Iris pigment epithelial cell (primary cell): ENCODE measurements at regions not wholly inside any gene's neighbourhood (a gene's known extent, or its start where the extent isn't known, plus 50 kb on each side); places are given as distances from the start of the nearest gene placed in this dataset.

Experiments
- DNase-seq: peaks from one replicate; pipeline ENCODE4 v3.0.0-alpha.2; 2011; ENCODE audit warnings: low read depth

DNA sequence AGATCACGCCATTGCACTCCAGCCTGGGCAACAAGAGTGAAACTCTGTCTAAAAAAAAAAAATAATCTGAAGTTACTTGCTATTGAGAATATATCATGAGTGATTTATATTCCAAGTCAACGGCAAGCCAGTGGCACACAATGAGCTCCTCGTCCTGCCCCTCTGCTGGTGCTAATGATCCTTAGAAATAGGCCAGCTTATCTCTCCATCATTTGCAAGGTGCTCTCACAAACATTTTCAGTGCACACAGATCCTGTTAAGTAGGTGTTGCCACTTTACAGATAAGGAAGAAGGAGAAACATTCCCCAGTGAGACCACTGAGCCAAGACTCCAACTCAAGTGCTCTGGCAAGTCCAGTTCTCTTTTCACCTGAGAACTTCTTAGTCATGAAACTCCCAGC lies 91.3 kb upstream of the GPR45 start:
- no peak for DNase-seq

DNA sequence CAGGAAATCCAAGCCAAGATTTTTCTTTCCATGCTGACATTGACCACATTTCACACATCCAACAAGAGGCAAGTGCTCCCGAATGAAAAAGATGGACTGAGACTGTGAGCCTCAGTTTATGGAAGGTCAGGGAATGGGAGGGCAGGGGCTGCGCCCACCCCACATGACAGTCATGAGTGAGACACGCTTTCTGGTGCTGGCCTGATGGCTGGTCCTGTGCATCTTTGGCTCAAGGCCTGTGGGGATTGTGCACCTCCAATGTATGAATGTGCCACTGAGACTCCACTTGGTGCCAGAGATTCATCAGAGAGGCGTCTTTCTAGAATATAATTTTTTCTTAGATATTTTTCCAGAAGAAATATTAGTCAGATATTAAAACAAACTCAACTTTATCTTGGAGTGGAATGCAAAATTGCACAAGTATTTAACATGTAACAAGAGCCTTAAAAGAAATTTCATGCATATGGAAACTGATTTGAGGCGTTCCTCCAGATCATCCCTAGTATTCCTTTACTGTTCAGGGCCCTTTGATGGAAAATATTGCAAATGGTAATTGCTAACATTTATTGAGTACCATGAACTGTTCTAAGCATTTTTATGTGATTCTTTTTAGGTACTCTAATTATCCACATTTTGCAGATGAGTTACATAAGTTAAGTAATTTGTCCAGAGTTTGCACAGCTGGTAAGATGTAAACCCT lies 87.3 kb upstream of the GPR45 start:
- no peak for DNase-seq

DNA sequence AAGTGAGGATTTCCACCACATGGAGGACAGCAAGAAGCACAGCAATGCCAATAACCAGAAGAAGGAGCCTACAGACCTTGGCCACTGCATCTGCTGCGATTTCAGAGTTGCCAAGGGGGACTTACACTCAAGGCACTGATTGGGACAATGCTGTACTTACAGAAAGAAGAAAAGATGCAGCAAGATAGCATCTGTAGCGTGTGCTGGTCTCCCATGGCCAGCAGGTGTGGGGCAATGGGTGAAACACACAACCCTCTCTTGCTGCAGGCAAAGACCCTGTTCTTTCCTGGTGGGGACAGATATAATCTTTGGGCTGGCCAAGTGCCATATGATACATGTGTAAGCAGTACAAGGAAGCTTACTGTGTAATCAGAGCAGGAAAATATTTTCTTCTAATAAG lies 85.4 kb upstream of the GPR45 start:
- no peak for DNase-seq

DNA sequence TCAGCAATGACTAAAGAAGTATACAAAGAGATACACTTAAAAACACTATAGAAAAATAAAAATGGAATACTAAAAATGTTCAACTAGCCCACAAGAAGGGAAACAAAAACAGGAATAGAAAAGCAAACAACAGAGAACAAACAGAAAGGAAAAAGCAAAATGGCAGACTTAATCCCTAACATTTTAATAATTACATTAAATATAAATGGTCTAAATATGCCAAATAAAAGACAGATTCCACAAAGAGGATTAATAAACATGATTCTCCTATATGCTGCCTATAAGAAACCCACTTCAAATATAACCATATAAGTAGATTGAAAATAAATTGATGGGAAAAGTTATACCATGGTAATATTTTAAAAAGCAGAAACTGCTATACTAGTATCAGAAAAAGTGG lies 83.5 kb upstream of the GPR45 start:
- DNase-seq = no peak

DNA sequence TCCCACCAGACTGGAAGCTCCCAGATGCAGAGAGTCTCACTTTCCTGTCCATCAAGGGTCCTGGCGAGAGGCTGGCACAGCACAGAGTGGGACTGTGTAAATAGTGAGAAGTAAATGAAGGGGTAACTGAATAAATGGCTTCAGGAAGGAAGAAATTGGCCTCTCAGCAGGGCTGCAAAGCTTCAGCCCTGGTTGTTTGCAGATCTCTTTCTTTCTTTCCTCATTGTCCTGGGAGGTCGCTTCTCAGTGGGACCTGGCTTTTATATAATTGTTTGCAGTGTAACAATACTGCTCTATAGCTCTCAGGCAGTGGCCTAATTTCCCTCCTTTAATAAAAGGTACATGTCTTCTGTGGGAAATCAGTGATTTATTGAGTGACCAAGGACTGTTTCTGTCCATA lies 74.9 kb upstream of the GPR45 start:
- no peak for DNase-seq

DNA sequence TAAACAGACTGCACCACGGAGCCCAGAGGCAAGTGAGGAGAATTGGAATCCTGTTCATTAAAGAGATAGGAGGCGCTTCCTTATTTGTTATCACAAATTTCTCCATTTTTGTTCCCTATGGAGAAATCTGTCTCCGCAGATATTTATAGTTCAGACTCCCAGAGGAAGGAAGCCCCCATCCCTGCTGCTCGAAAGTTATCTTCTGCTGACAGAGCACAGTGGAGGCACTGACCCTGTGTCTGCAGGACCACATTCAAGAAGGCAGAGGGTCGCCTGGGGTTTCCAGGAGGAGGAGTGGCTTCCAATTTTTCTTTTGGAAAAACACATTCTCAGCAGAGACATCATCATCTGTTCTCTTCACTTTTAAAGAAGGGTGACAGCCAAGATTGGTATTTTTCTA lies 73.0 kb upstream of the GPR45 start:
- no peak for DNase-seq

DNA sequence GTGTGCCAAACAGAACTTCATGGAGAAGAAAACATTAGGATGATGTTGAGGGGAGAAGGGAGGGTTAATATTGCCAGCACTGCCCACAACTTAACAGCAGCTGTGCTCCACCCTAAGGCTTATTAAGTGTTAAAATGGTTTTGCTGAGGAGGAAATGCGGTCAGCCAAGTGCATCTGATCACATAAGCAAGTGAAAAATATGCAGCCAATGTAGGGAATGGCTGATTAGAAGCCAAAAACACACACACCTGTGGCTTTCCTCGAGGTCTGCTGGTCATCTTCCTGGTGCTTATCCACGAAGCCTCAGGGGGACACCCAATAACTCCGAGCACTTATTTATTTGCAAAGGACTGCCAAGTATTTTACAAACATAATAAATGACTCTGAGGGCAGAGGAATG lies 66.3 kb upstream of the GPR45 start:
- DNase-seq = no peak

DNA sequence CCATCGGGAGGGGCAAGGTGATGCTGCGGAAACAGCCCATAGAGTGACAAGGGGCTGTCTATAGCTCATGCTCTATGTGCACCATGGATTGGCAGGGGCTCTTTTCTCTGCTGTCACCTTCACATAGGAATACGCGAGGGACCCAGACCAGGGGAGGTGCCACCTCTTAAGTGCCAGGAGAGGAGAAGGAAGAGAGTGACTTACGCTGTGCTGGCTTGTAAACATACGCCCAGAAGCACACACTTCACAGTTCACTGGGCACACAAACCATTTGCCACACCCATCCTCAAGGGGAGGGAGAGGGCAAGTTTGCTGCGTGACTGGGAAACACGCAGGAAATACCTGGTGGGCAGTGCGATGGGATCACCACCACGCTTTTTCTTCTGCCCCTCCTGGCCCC lies 65.1 kb upstream of the GPR45 start:
- DNase-seq = no peak

DNA sequence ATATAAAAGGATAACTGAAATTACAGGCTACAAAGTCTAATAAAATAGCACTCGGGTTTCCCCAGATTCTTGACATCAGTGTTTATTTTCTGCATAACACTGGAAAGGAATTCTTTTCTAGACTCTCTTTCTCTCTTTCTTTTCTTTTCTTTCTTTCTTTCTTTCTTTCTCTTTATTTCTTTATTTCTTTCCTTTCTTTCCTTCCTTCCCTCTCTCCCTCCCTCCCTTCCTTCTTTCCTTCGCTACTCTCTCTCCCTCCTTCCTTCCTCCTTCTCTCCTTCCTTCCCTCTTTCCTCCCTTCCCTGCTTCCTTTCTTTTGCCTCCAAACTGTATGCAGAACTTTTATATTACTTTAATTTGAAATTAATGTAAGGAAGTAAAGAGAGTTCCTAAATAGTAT lies 64.5 kb upstream of the GPR45 start:
- no peak for DNase-seq

DNA sequence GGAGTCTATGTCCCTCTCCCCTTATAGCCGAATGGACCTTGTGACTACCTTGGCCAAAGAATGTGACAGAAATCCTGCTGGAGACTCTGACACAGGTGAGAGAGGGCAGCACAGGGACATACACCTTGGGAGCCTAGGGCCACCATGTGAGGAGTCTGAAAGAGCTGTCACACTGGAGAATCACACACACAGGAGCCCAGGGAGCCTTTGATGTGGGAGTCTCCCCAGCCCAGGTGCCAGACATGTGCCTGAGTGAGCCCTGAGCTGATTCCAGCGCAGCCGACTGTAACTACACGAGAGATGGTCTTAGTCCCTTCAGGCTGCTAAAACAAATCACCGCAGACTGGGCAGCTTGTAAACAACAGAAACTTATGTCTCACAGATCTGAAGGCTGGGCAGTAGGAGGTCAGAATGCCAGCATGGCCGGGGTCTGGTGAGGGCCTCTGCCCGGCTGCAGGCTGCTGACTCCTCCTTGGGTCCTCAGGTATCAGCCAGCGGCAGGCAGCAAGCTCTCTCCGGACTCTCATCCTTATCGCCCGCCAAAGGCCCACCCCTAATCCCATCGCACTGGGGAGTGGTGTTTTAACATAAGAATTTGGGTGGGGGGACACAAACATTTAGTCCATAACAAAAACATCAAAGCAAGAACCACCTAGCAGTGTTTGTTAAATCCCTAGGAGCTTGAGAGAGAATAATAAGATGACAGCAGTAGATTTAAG lies 63.8 kb upstream of the GPR45 start:
- DNase-seq = no peak

DNA sequence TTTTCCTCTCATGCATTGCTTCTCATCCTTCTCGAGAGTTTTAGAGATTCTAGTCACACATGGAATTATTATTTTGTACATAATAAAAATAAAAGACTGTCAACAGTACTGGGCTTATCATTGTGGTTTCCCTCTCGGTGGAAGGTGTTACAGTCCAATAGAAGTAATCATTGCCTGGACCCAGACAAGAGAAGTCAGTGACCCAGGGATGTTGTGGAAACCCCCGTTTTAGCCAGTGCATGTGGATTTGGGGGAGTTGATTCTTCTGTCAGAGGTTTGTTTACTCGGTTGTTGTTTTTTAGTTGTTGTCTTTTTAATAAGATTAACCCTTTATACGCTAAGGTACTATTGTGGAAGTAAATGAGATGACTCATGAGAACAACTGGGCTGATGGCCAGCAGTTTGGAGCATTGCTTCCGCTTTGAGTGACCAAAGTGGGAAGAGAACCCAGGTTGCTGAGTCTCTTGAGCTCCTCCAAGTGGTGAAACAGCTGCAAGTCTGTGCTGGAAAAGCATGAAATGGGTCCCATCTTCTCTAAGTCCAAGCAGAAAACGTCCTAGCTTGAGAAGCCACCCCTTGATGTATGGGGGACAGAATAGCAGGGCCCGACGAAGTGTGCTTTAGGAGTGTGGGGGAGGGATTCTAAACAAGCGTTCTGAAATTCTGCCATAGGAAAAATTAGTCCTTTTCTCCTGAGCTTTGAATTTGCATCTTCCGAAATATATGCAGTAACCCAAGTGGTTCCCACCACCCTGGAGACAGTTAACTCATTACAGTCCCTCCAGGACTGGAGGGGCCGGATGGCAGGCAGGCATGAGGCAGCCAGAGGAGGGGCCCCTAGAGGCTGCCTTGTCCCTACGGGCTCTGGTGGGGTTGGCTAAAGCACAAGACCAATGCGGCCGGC lies 61.8 kb upstream of the GPR45 start:
- DNase-seq = peak; percentile 89

DNA sequence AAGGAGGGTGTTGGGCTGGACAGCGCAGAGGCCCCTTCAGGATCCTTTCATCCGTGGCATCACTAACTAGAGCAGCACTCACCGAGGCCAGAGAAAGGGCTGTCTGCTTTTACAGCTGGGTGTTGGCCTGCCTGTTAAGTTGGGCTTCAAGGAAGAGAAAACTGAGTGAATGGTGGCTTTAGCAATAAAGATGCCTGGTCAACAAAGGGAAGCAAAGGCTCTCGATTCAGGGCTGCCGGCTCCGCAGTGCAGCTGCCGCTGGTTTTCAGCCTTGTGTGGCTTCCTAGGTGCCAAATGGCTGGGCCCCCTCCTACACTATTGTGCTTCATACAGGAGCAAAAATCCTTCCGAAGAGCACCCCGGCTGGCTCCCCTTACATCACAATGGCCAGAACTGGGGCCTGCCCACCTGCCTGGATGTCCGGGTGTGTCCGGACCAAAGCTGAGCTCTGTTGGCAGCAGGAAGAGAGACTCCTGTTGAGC lies 61.0 kb upstream of the GPR45 start:
- DNase-seq = no peak

DNA sequence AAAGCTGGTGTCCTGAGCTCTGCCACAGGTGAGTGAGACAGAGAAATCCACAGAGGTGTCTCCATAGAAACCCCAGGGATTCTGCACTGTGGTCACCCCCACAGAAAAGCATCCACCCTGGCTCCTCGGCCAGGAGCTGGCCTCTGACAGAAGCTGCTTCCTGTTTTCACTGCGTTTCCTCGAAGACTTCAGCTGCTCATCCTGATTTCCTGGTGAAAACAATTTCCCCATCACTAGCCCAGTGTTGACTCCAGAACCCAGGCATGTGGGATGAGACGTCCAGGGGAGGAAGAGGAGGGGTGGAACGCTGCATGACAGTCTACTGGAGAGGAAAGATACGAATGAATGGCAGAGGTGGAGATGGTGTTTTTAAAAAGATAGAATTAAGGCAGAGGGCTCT lies 60.3 kb upstream of the GPR45 start:
- no peak for DNase-seq

DNA sequence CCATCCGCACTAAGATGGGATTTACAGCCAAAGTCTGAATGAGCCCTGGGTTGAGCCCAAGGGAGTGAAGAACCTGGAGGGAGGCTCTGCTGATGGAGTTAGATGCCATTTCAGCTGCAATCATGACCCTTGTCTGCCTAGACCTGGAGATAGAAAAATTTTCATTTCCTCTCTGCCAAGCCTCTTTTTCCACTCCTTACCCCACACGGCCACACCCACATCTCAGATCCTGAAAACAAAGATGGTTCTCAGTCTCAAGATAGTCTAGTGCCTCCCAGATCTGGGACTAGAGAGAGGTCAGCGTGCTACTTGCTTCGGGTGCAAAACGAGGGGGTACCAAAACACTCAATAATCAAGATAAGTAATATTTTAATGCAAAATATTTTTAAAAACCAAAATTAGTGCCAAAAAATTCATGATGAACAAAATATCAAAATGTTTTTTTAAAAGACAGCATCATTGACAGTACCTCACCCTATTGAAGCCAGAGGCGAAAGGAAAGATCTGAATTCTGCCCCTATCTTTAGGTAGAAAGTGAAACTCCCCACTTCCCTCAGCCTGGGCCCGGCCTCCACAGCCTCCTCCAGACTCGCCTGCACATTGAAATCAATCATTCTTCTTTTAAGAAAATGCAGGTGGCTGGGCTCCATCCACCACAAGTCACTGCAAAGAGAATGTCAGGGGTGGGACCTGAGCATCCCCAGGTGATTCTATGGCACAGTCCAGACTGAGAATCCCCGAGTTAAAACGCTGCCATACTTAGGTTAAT lies 57.8 kb upstream of the GPR45 start:
- no peak for DNase-seq

DNA sequence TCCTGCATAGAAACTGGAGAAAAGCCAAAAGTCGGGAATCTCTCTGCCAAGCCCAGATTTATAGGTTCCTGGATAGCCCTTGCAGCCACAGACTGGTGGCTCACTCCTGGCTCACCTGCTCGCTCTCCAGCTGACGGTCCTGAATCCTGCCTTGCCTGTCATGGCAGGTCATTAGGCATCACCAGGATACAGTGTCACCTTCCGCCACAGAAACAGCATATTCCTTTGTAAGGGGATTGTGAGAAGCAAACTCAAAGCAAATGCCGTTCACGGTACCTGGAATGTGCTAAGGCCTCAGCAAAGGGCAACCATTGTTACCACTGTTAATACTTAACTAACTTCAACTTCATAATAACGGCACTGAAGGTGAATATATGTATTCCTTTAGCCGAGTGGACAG lies 57.1 kb upstream of the GPR45 start:
- no peak for DNase-seq

DNA sequence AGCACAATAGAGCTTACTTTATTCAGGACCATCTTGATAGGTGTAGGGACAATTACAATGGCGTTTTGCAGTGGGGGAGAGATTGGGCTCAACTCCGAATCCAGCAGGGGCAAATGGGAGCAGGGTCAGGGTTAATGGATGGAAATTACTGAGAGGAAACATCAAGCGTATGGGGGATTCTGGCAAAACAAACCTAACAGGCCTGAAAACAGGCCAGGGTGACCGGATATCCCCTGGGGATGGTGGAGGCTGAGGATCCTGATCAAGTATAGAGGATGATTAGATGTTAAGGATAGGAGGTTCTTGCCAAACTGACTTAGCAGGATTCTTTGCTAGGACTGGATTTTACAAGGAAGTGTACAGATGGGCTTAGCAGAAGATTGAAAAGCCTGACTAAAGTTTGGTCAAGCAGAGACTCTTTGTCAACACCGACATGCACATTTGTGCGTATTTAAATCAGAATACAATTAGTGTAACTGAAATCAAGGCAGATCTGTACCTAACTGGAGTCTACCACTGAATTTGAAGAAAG lies 54.5 kb upstream of the GPR45 start:
- no peak for DNase-seq

DNA sequence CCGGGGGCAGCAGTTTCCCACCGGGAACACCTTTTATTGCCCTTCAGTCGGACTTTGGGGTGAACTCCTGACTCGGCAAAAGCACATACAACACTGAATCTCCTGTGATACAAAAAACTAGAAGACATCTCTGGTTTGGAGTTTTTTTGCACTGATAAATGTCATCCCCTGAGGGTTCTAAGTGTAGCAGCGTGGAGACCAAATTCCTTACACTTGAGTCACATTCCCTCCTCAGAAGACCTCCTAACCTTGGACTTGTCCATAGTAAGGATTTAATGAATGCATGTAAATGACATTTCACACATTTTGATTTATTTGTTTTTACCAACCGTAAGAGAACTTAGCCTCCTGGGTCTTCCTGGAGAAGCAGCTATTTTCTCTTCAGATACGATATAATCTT lies 54.0 kb upstream of the GPR45 start:
- peak; percentile 37 for DNase-seq

DNA sequence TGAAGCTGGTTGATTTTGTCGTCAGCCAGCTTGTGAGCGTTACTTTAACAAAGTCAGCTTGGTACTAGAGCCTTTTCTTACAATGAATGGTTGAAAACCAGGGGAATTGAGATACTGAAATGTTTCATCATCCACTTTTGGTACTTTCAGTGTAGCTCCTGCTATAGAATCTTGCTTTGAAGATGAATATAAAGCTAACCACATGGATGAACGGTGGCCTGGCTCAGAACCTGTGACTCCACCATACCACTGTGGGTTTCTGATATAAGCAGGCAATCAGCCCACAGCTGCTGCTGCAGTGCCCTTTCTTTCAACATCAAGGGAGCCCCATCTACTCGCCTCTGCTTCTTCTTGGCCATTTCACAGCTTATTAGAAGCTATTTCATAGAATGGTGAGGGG lies 53.2 kb upstream of the GPR45 start:
- DNase-seq = no peak
